Suprapubic skin (tissue), 4 donors: ENCODE measurements at regions not wholly inside any gene's neighbourhood (a gene's known extent, or its start where the extent isn't known, plus 50 kb on each side); places are given as distances from the start of the nearest gene placed in this dataset.

Source experiments
- DNase-seq, 2 donors: peaks; one replicate each; pipeline ENCODE4 v3.0.0-alpha.2; 2019; ENCODE audit warnings: low spot score in 2 of 2
- H3K27ac ChIP-seq: fragments of 200-600 bp; sonication (generic); one replicate; pipeline ENCODE4 v1.5.1; 2019
- H3K27me3 ChIP-seq: fragments of 200-600 bp; sonication (generic); one replicate; pipeline ENCODE4 v1.5.1; 2019
- H3K36me3 ChIP-seq: fragments of 200-600 bp; sonication (generic); one replicate; pipeline ENCODE4 v1.5.1; 2019
- H3K4me1 ChIP-seq: fragments of 200-600 bp; sonication (generic); one replicate; pipeline ENCODE4 v1.5.1; 2019
- H3K4me3 ChIP-seq: fragments of 200-600 bp; sonication (generic); one replicate; pipeline ENCODE4 v1.5.1; 2019; ENCODE audit warnings: mild to moderate bottlenecking
- H3K9me3 ChIP-seq: fragments of 200-600 bp; sonication (generic); one replicate; pipeline ENCODE4 v1.5.1; 2019
- EP300 ChIP-seq: sonication (generic); formaldehyde crosslinking; IDR thresholded peaks from one replicate; pipeline ENCODE4 v1.6.1; 2017; ENCODE audit warnings: antibody characterized with exemption
- POLR2A ChIP-seq, 2 donors: fragments of 450-650 bp; IDR thresholded peaks; one replicate each; pipeline ENCODE4 v1.6.1; 2017; ENCODE audit warnings: antibody characterized with exemption in 2 of 2, mild to moderate bottlenecking in 2 of 2, moderate library complexity in 2 of 2
- POLR2AphosphoS5 ChIP-seq, 3 donors: sonication (generic); formaldehyde crosslinking; IDR thresholded peaks; one replicate each; pipeline ENCODE4 v1.6.1; 2017; ENCODE audit warnings: antibody characterized with exemption in 3 of 3
- WGBS: methylation state at CpG from one replicate; pipeline ENCODE4 v1.1.5; 2018; 5-methylcytosine and 5-hydroxymethylcytosine counted together
- TF ChIP-seq, protein P1 (sequence below), 2 donors: fragments of 200-600 bp in 1 of 2; fragments of 450-650 bp in 1 of 2; sonication (generic) in 1 of 2; IDR thresholded peaks; one replicate each; pipeline ENCODE4 v1.5.1; 2016 to 2019; ENCODE audit warnings: antibody characterized with exemption in 2 of 2, mild to moderate bottlenecking in 1 of 2, moderate library complexity in 1 of 2

DNA sequence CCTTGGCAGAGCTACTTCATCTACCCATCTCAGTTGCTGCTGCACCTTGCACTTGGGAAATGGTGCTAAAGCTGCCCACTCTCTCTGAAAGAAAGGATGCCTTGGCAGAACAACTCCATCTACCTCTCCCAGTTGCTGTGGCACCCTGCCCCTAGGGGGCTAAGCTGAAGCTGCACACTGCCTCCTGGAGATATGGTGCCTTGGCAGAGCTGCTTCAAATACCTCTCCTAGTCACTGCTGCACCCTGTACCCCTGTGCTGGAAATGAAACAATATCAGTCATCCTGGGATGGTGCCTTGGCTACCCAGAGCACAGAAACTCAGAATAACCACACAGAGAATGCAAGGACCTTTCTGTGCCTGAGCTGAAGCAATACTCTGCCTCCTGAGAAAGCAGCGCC is 615.8 kb downstream of the DIAPH3 start:
- Histone ChIP-seq H3K36me3 (no peaks in the 10 kb centered on the region), H3K27me3 (no peaks in the 10 kb centered on the region), H3K27ac (no peak overlapping the region), H3K4me1 (no peaks in the 10 kb centered on the region), H3K4me3 (no peak overlapping the region), H3K9me3 (peaks cover 17% of the 10 kb centered on the region)
- no CpG with 5 or more reads among the region's 1 CpG for WGBS
- no peak for DNase-seq
- TF ChIP-seq POLR2A (IDR thresholded peaks at IDR 0.05) (no peak), POLR2AphosphoS5 (IDR thresholded peaks at IDR 0.05) (no peak), EP300 (no peak)
- TF ChIP-seq, protein P1, sequence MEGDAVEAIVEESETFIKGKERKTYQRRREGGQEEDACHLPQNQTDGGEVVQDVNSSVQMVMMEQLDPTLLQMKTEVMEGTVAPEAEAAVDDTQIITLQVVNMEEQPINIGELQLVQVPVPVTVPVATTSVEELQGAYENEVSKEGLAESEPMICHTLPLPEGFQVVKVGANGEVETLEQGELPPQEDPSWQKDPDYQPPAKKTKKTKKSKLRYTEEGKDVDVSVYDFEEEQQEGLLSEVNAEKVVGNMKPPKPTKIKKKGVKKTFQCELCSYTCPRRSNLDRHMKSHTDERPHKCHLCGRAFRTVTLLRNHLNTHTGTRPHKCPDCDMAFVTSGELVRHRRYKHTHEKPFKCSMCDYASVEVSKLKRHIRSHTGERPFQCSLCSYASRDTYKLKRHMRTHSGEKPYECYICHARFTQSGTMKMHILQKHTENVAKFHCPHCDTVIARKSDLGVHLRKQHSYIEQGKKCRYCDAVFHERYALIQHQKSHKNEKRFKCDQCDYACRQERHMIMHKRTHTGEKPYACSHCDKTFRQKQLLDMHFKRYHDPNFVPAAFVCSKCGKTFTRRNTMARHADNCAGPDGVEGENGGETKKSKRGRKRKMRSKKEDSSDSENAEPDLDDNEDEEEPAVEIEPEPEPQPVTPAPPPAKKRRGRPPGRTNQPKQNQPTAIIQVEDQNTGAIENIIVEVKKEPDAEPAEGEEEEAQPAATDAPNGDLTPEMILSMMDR (IDR thresholded peaks at IDR 0.05) = no peak

DNA sequence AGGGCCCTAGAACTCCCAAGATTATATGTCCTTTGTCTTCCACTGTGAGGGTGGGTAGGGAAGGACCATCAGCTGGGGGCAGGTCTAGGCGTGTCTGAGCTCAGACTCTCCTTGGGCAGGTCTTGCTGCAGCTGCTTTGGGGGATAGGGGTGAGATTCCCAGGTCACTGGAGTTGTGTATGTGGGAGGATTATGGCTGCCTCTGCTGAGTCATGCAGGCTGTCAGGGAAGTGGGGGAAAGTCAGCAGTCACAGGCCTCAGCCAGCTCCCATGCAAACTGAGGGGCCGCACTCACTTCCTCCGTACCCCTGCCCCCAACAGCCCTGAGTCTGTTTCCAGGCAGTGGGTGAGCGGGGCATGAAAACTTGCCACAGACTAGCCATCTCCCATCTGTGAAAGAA is 600.8 kb downstream of the DIAPH3 start:
- Histone ChIP-seq H3K4me1 (no peaks in the 10 kb centered on the region), H3K27ac (no peak overlapping the region), H3K9me3 (peaks cover 10% of the 10 kb centered on the region), H3K27me3 (no peaks in the 10 kb centered on the region), H3K36me3 (no peaks in the 10 kb centered on the region), H3K4me3 (no peak overlapping the region)
- DNase-seq = no peak
- TF ChIP-seq POLR2AphosphoS5 (IDR thresholded peaks at IDR 0.05) = no peak
- TF ChIP-seq, protein P1 (IDR thresholded peaks at IDR 0.05) = no peak
- TF ChIP-seq EP300 = no peak
- no peak for TF ChIP-seq POLR2A (IDR thresholded peaks at IDR 0.05)
- 96% methylated on average over 4 of the region's 4 CpGs for WGBS

DNA sequence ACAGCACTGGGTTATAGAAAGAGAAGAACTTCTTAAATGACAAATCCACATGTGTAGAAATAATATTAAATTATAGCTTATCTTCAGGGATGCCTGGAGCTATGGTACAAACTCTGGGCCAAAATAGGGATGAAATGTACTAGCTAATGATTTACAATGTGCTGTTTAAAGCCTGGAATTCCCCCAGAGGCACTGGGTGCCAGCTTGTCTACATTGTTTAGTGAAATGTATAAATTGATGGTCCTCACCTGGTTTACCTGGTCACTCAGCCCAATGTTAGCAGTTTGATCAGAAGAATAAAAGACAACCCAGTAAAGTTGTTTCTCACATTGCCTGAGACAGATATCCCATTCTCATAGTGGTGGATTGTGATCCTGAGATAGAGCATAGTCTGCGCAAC is 597.2 kb downstream of the DIAPH3 start:
- H3K4me3 ChIP-seq = no peak overlapping the region
- no peaks in the 10 kb centered on the region for H3K36me3 ChIP-seq
- WGBS = 100% methylated on average over 1 of the region's 1 CpG
- no peaks in the 10 kb centered on the region for H3K4me1 ChIP-seq
- DNase-seq = no peak
- no peak for TF ChIP-seq EP300
- no peaks in the 10 kb centered on the region for H3K27me3 ChIP-seq
- peaks cover under 1% of the 10 kb centered on the region for H3K9me3 ChIP-seq
- H3K27ac ChIP-seq = no peak overlapping the region

DNA sequence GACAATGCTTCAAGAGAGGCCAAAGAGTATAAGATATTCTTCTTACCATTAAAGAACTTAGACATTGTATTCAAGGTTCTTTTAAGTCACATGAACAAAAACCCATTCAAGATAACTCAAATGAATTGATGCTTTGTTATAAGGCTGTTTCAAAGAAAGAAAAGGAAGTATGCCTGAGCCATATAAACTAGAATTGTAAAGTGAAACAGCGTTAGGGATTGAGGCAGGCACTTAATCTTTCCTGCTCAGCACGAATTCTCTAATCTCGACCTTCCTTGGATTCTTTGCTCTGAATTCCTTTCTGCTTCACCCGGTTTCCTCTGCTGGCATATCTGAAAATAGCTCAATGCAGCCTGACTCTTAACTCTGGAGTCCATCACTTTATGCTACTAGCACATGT is 595.4 kb downstream of the DIAPH3 start:
- H3K9me3 ChIP-seq = no peaks in the 10 kb centered on the region
- no peaks in the 10 kb centered on the region for H3K36me3 ChIP-seq
- H3K27ac ChIP-seq = no peak overlapping the region
- H3K4me1 ChIP-seq = no peaks in the 10 kb centered on the region
- no peak for TF ChIP-seq EP300
- no peak for TF ChIP-seq POLR2AphosphoS5 (IDR thresholded peaks at IDR 0.05)
- TF ChIP-seq POLR2A (IDR thresholded peaks at IDR 0.05) = no peak
- TF ChIP-seq, protein P1 (IDR thresholded peaks at IDR 0.05) = no peak
- no peak for DNase-seq
- no peak overlapping the region for H3K4me3 ChIP-seq
- H3K27me3 ChIP-seq = no peaks in the 10 kb centered on the region
- WGBS = 53% methylated on average over 4 of the region's 4 CpGs

- WGBS = 63% methylated on average over 3 of the region's 3 CpGs
- Histone ChIP-seq H3K36me3 (no peaks in the 10 kb centered on the region), H3K4me3 (no peak overlapping the region), H3K4me1 (no peaks in the 10 kb centered on the region), H3K27ac (no peak overlapping the region), H3K27me3 (no peaks in the 10 kb centered on the region), H3K9me3 (no peaks in the 10 kb centered on the region)
- DNase-seq = no peak
- no peak for TF ChIP-seq POLR2AphosphoS5 (IDR thresholded peaks at IDR 0.05)
- TF ChIP-seq EP300 = no peak
- TF ChIP-seq, protein P1 (IDR thresholded peaks at IDR 0.05) = no peak
- TF ChIP-seq POLR2A (IDR thresholded peaks at IDR 0.05) = no peak
Observed at GRCh38 chr13:59570204-59570603, 593.5 kb downstream of the DIAPH3 start.

GRCh38 chr13:59584101-59584500 is 579.6 kb downstream of the DIAPH3 start:
- Histone ChIP-seq H3K4me3 (no peak overlapping the region), H3K36me3 (no peaks in the 10 kb centered on the region), H3K9me3 (no peaks in the 10 kb centered on the region), H3K27me3 (no peaks in the 10 kb centered on the region), H3K27ac (no peak overlapping the region), H3K4me1 (no peaks in the 10 kb centered on the region)
- DNase-seq = no peak
- no peak for TF ChIP-seq EP300
- TF ChIP-seq POLR2AphosphoS5 (IDR thresholded peaks at IDR 0.05) = no peak
- no peak for TF ChIP-seq POLR2A (IDR thresholded peaks at IDR 0.05)
- TF ChIP-seq, protein P1 (IDR thresholded peaks at IDR 0.05) = no peak
- 73% methylated on average over 2 of the region's 2 CpGs for WGBS
